Mesenchymal stem cell (in vitro differentiated cells and primary cell): ENCODE measurements at regions not wholly inside any gene's neighbourhood (a gene's known extent, or its start where the extent isn't known, plus 50 kb on each side); places are given as distances from the start of the nearest gene placed in this dataset.

Experiments
- DNase-seq: peaks from one replicate; pipeline ENCODE4 v3.0.0-alpha.2; 2013
- H2AFZ ChIP-seq: one replicate; pipeline ENCODE4 v1.6.1; 2013; ENCODE audit warnings: low read depth, mild to moderate bottlenecking, control low read depth, inconsistent platforms, low read length, moderate library complexity
- H2AK5ac ChIP-seq: 2 replicates; pipeline ENCODE4 v1.6.1; 2013; ENCODE audit warnings: low read length, moderate library complexity, mild to moderate bottlenecking, inconsistent platforms; ENCODE audit not compliant: severe bottlenecking
- H2BK120ac ChIP-seq: one replicate; pipeline ENCODE4 v1.6.1; 2013; ENCODE audit warnings: low read depth, mild to moderate bottlenecking, inconsistent platforms, low read length, moderate library complexity
- H2BK12ac ChIP-seq, 2 experiments: one replicate each; pipeline ENCODE4 v1.6.1; 2013; ENCODE audit warnings: inconsistent platforms in 2 of 2, low read length in 2 of 2, mild to moderate bottlenecking in 2 of 2, moderate library complexity in 2 of 2, control low read depth in 1 of 2
- H2BK15ac ChIP-seq: one replicate; pipeline ENCODE4 v1.6.1; 2013; ENCODE audit warnings: mild to moderate bottlenecking, low read depth, inconsistent platforms; ENCODE audit not compliant: poor library complexity, severe bottlenecking
- H2BK5ac ChIP-seq: 2 replicates; pipeline ENCODE4 v1.6.1; 2013; ENCODE audit warnings: low read depth, mild to moderate bottlenecking, low read length, control low read depth, inconsistent platforms; ENCODE audit not compliant: poor library complexity, severe bottlenecking
- H3K14ac ChIP-seq, 2 experiments: one replicate each; pipeline ENCODE4 v1.6.1; 2013; ENCODE audit warnings: inconsistent platforms in 2 of 2, low read length in 2 of 2, control low read depth in 1 of 2, mild to moderate bottlenecking in 1 of 2, moderate library complexity in 1 of 2
- H3K18ac ChIP-seq, 2 experiments: one replicate each; pipeline ENCODE4 v1.6.1; 2013; ENCODE audit warnings: inconsistent platforms in 2 of 2, low read length in 2 of 2, control low read depth in 1 of 2, low read depth in 1 of 2, mild to moderate bottlenecking in 1 of 2
- H3K23ac ChIP-seq, 2 experiments: one replicate each; pipeline ENCODE4 v1.6.1; 2013; ENCODE audit warnings: inconsistent platforms in 2 of 2, low read length in 2 of 2, mild to moderate bottlenecking in 2 of 2, moderate library complexity in 2 of 2, control low read depth in 1 of 2
- H3K27ac ChIP-seq: 2 replicates; pipeline ENCODE4 v1.5.1; 2013; ENCODE audit warnings: mild to moderate bottlenecking, moderate library complexity, low read length, control low read depth, inconsistent platforms; ENCODE audit not compliant: poor library complexity, severe bottlenecking
- H3K27me3 ChIP-seq, 2 experiments: 2 replicates each; pipeline versions ENCODE4 v1.6.1 to v1.7.0; 2013; ENCODE audit warnings: low read length in 2 of 2, mild to moderate bottlenecking in 2 of 2, moderate library complexity in 2 of 2, control low read depth in 1 of 2, inconsistent platforms in 1 of 2; ENCODE audit not compliant: control insufficient read depth in 1 of 2, insufficient read depth in 1 of 2
- H3K36me3 ChIP-seq, 2 experiments: 2 replicates each; pipeline versions ENCODE4 v1.6.1 to v1.7.0; 2013; ENCODE audit warnings: low read length in 2 of 2, control low read depth in 1 of 2, inconsistent platforms in 1 of 2, low read depth in 1 of 2, mild to moderate bottlenecking in 1 of 2; ENCODE audit not compliant: insufficient read depth in 2 of 2, control insufficient read depth in 1 of 2
- H3K4ac ChIP-seq, 2 experiments: one replicate each; pipeline ENCODE4 v1.6.1; 2013; ENCODE audit warnings: inconsistent platforms in 2 of 2, low read length in 2 of 2, mild to moderate bottlenecking in 2 of 2, moderate library complexity in 2 of 2, control low read depth in 1 of 2, low read depth in 1 of 2
- H3K4me1 ChIP-seq: 2 replicates; pipeline ENCODE4 v1.6.1; 2013; ENCODE audit warnings: low read depth, low read length, control low read depth; ENCODE audit not compliant: control insufficient read depth, insufficient read depth
- H3K4me2 ChIP-seq: 2 replicates; pipeline ENCODE4 v1.6.1; 2013; ENCODE audit warnings: low read length, mild to moderate bottlenecking, inconsistent platforms; ENCODE audit not compliant: poor library complexity, severe bottlenecking
- H3K4me3 ChIP-seq, 2 experiments: 2 replicates each; pipeline versions ENCODE4 v1.5.1 to v1.7.0; 2013; ENCODE audit warnings: low read length in 2 of 2, mild to moderate bottlenecking in 2 of 2, control low read depth in 1 of 2, low read depth in 1 of 2; ENCODE audit not compliant: insufficient read depth in 1 of 2
- H3K79me1 ChIP-seq: replicated peaks from 2 replicates; pipeline ENCODE4 v1.6.1; 2013; ENCODE audit warnings: mild to moderate bottlenecking, control low read depth, low read length, inconsistent platforms; ENCODE audit not compliant: poor library complexity, severe bottlenecking
- H3K9ac ChIP-seq: 2 replicates; pipeline ENCODE4 v1.7.0; 2013; ENCODE audit warnings: mild to moderate bottlenecking, low read length, moderate library complexity
- H3K9me3 ChIP-seq: 2 replicates; pipeline ENCODE4 v1.7.0; 2013; ENCODE audit warnings: mild to moderate bottlenecking, low read length; ENCODE audit not compliant: control insufficient read depth
- H4K8ac ChIP-seq: one replicate; pipeline ENCODE4 v1.6.1; 2013; ENCODE audit warnings: inconsistent platforms, mild to moderate bottlenecking, low read length, moderate library complexity
- H4K91ac ChIP-seq: one replicate; pipeline ENCODE4 v1.6.1; 2013; ENCODE audit warnings: mild to moderate bottlenecking, low read length, inconsistent platforms
- WGBS: methylation state at CpG from one replicate; pipeline ENCODE4 v1.1.7; 2013; ENCODE audit warnings: mixed read lengths; 5-methylcytosine and 5-hydroxymethylcytosine counted together

DNA sequence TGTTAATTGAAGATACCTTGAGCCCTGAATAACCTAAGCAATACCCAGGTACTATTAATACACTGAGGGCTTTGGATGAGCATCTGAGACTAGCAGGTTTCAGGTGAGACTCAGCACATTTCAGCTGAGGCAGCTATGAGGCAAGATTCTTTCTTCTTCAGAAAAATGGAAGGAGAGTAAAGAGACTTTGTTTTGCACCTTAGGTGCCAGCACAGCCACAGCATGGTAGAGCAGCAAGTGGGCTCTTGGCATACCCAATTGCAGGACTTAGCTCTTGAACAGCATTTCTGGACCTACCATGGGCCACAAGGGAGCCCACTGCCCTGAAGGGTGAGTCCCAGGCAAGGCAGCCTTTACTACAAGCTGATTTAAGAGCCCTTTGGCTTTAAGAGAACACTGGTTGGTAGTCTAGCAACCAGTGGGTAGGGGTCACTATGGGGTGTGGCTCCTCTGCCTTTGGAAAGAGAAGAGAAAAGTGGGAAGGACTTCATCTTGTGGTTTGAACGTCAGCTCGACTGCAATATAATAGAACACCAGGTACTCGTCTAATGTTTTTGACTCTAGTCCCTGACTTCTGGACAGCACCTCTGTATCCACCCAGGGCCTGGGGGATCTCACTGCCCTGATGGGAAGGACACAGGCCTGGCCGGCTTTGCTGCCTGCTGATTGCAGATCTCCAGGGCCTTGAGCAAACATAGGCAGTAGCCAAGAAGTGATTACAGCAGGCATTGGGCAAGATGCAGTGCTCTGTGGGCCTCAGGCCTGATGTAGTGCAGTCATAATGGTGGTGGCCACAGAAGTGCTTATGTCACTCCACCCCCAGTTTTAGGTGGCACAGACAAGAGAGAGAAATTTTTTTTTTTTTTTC lies 73.3 kb downstream of the GLYATL1 start:
- peaks cover 0 to 12% of the 10 kb centered on the region in 2 experiments for H3K27me3 ChIP-seq
- no peak overlapping the region for H3K4me2 ChIP-seq
- H3K9me3 ChIP-seq: no peaks in the 10 kb centered on the region
- no peak overlapping the region for H2BK5ac ChIP-seq
- no peak overlapping the region for H4K91ac ChIP-seq
- no peak overlapping the region for H3K27ac ChIP-seq
- no peak for DNase-seq
- H3K79me1 ChIP-seq: no peaks in the 10 kb centered on the region
- H3K9ac ChIP-seq: no peak overlapping the region
- no peak overlapping the region for H3K4ac ChIP-seq
- H3K36me3 ChIP-seq: no peaks in the 10 kb centered on the region
- H3K23ac ChIP-seq: no peak overlapping the region
- 82% methylated on average over 4 of the region's 4 CpGs for WGBS
- no peak overlapping the region for H2AFZ ChIP-seq
- no peak overlapping the region for H2AK5ac ChIP-seq
- H3K4me1 ChIP-seq: no peaks in the 10 kb centered on the region
- no peak overlapping the region for H3K4me3 ChIP-seq
- no peak overlapping the region for H2BK12ac ChIP-seq
- H2BK15ac ChIP-seq: no peak overlapping the region
- H3K14ac ChIP-seq: no peak overlapping the region
- H3K18ac ChIP-seq: no peak overlapping the region
- no peak overlapping the region for H4K8ac ChIP-seq
- no peak overlapping the region for H2BK120ac ChIP-seq

GRCh38 chr11:59025097-59025496 lies 61.0 kb upstream of the GLYATL1B start:
- Histone ChIP-seq H3K9ac (no peak overlapping the region), H3K4me2 (no peak overlapping the region), H3K4ac (no peak overlapping the region), H3K27me3 (peaks cover 0 to 12% of the 10 kb centered on the region in 2 experiments), H3K36me3 (no peaks in the 10 kb centered on the region), H3K14ac (no peak overlapping the region), H2BK120ac (no peak overlapping the region), H3K79me1 (no peaks in the 10 kb centered on the region), H3K23ac (no peak overlapping the region), H3K4me3 (no peak overlapping the region), H2BK12ac (no peak overlapping the region), H3K9me3 (peaks cover 4% of the 10 kb centered on the region), H2BK5ac (no peak overlapping the region), H4K8ac (no peak overlapping the region), H3K18ac (no peak overlapping the region), H4K91ac (no peak overlapping the region), H2AK5ac (no peak overlapping the region), H2AFZ (no peak overlapping the region), H3K4me1 (no peaks in the 10 kb centered on the region), H3K27ac (no peak overlapping the region), H2BK15ac (no peak overlapping the region)
- DNase-seq: no peak
- 79% methylated on average over 4 of the region's 4 CpGs for WGBS

- no peak overlapping the region for H2BK12ac ChIP-seq
- no peak overlapping the region for H3K18ac ChIP-seq
- no peak for DNase-seq
- H3K27ac ChIP-seq: no peak overlapping the region
- 88% methylated on average over 4 of the region's 5 CpGs for WGBS
- H2BK5ac ChIP-seq: no peak overlapping the region
- H2AK5ac ChIP-seq: no peak overlapping the region
- H3K36me3 ChIP-seq: no peaks in the 10 kb centered on the region
- H4K91ac ChIP-seq: no peak overlapping the region
- H2BK120ac ChIP-seq: no peak overlapping the region
- no peak overlapping the region for H3K4me3 ChIP-seq
- no peak overlapping the region for H3K14ac ChIP-seq
- no peak overlapping the region for H3K23ac ChIP-seq
- H3K27me3 ChIP-seq: peaks cover 0 to 22% of the 10 kb centered on the region in 2 experiments
- H3K79me1 ChIP-seq: no peaks in the 10 kb centered on the region
- no peak overlapping the region for H3K4ac ChIP-seq
- H4K8ac ChIP-seq: no peak overlapping the region
- H2AFZ ChIP-seq: no peak overlapping the region
- no peak overlapping the region for H2BK15ac ChIP-seq
- peaks cover 4% of the 10 kb centered on the region for H3K9me3 ChIP-seq
- H3K4me2 ChIP-seq: no peak overlapping the region
- no peak overlapping the region for H3K9ac ChIP-seq
- H3K4me1 ChIP-seq: no peaks in the 10 kb centered on the region
These were observed 58.0 kb upstream of the GLYATL1B start for GRCh38 chr11:59028105-59028504.

- Histone ChIP-seq H3K36me3 (no peaks in the 10 kb centered on the region), H4K8ac (no peak overlapping the region), H3K23ac (no peak overlapping the region), H3K4me1 (no peaks in the 10 kb centered on the region), H3K9ac (no peak overlapping the region), H3K14ac (no peak overlapping the region), H3K79me1 (no peaks in the 10 kb centered on the region), H3K4me2 (no peak overlapping the region), H2AK5ac (no peak overlapping the region), H3K4me3 (no peak overlapping the region), H2BK12ac (no peak overlapping the region), H2BK15ac (no peak overlapping the region), H4K91ac (no peak overlapping the region), H3K27ac (no peak overlapping the region), H3K9me3 (peaks cover 4% of the 10 kb centered on the region), H2AFZ (no peak overlapping the region), H3K18ac (no peak overlapping the region), H2BK5ac (no peak overlapping the region), H3K27me3 (peaks cover 0 to 22% of the 10 kb centered on the region in 2 experiments), H2BK120ac (no peak overlapping the region), H3K4ac (no peak overlapping the region)
- no CpG with 5 or more reads among the region's 2 CpGs for WGBS
- no peak for DNase-seq
These were observed 56.7 kb upstream of the GLYATL1B start for GRCh38 chr11:59029366-59029889.
